HG02884 (cell line): ENCODE measurements at regions not wholly inside any gene's neighbourhood (a gene's known extent, or its start where the extent isn't known, plus 50 kb on each side); places are given as distances from the start of the nearest gene placed in this dataset.

ENCODE experiments used
- ATAC-seq: cut with Tn5 transposase; IDR thresholded peaks from one replicate; pipeline ENCODE4 v1.9.1; 2021; ENCODE audit warnings: mild to moderate bottlenecking, moderate library complexity; ENCODE audit not compliant: unreplicated experiment

- ATAC-seq, result no peak
Observed at GRCh38 chr4:126701756-126702155, 931.0 kb upstream of the INTU start.

GRCh38 chr4:126702747-126703146, 930.0 kb upstream of the INTU start:
- ATAC-seq, result no peak

- ATAC-seq, result no peak
Observed at GRCh38 chr4:126705266-126705665, 927.5 kb upstream of the INTU start.

GRCh38 chr4:126708716-126709115, 924.0 kb upstream of the INTU start:
- ATAC-seq, result no peak

- ATAC-seq, result no peak
Observed at GRCh38 chr4:126710935-126711334, 921.8 kb upstream of the INTU start.

DNA sequence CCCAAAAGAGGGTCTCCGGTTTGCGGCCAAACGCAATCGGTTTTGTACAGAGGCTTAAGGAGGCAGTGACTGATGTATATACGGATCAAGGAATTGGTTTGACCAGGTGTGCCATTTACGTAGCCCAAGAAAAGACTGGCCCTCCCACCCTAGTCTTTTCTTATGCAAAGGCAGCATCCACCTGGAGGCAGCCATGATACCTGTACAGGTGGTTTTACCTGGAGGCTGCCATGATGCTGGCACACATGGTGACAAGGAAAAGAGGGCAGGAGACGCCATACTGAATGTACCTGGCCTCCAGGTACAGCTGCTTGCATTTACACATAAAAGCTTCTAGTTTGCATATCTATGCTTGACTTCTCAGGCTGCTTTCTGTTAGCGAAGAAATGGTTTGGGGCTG, 917.7 kb upstream of the INTU start:
- ATAC-seq, result no peak

DNA sequence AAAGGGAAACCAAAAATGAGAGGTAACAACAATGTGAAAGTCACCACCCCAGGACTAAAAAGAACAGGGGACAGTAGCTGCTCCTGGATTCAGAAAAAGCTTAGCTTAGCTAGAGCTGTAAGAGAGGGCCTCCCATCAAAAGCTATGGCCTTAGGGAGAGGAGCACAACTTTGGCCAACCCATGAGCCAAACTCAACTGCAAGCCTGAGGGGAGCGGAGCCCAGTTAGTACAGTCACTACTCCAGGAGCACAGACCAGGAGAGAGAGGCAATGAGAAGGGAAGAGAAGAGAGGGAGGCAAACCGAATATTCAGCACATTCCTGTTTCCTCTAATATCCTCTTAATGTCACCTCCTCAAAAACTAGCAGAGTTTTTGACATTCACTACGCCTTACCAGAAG, 917.1 kb upstream of the INTU start:
- no peak for ATAC-seq

DNA sequence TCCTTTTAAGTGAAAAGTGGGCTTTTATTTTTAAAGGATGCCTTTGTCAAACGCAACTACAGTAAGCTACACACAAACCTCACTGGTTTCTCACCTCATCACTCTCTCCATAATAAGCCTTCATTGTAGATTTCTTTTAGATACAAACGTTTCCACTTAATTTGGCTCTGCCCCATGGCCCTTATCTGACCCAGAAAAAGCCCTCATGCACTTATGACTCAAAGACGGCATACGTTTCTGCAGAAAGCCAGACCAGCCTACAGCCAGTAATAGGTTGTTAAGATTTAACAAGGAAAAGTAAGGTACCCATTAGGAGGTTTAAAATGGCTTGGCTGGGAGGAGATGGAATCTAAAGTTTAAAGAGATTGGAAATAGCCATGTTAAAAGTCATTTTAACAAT, 914.6 kb upstream of the INTU start:
- no peak for ATAC-seq

GRCh38 chr4:126719852-126720251, 912.9 kb upstream of the INTU start:
- ATAC-seq, result no peak

DNA sequence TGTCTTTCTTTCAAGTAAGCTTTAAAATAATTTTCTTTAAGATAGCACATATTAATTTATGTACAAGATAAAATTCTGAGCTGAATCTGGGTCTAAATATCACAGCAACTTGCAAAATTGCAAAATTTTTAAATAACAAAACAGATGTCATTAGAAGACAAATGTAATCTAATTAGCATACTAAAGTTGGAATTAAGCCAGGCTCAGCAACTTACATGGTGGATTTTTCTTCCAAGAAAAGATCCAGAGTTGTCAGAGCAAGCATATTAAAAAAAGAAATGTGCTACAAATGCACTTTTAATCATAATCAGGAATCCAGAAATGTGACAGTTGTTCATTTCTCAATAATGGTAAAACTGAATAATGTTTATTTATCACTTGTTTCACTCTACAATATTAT, 906.9 kb upstream of the INTU start:
- no peak for ATAC-seq

- no peak for ATAC-seq
Observed at GRCh38 chr4:126727461-126727860, 905.3 kb upstream of the INTU start.

DNA sequence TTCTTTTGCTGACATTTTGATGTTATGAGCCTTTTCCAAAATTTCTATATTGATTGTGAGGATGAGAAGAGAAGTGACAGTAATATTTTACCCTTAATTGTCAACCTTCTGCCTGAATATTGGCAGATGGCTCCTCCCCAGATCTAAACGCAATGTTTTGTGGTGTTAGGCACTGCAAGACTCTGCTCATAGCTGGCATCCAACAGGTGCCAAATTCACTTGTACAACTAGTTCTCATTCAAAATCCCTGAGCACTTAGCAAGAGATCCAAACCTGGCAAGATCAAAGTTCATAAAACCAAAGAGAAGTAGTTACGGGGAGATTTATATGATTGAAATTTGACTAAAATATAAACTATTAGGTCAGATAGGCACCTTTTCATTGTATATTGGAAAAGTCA, 901.7 kb upstream of the INTU start:
- ATAC-seq, result no peak

- ATAC-seq, result no peak
Observed at GRCh38 chr4:126733301-126733700, 899.5 kb upstream of the INTU start.

- no peak for ATAC-seq
Observed at GRCh38 chr4:126734465-126734864, 898.3 kb upstream of the INTU start.

GRCh38 chr4:126735294-126736132, 897.2 kb upstream of the INTU start:
- ATAC-seq, result no peak

- no peak for ATAC-seq
Observed at GRCh38 chr4:126736133-126736518, 896.6 kb upstream of the INTU start.

DNA sequence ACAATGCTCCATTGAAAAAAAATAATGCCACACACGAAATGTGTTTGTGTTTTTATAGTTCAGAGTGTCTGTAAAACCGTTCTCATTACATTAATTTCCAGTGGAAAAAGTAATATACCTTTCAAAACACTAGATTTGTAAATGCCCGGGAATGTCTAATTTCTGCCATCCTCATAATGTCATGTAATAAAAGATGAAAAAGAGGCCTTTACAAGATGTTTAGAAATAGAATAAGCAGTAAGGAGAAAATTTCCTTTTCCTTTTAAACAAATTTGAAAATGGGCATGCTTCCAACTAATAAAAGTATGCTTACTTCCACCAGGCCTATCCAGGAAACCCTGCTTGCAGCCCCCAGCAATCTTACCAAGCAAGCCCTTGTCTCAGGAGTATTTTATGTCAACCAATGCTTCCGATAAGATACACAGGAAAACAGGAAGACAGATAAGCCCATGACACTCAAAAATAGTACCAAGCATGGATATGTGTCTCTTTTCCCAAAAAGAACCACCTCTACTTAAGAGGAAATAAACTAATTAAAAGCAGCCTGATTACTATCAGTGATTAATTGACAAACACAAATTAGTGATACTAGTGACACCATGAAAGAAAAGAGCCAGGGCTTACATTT, 894.7 kb upstream of the INTU start:
- ATAC-seq, result no peak

GRCh38 chr4:126738527-126738923, 894.2 kb upstream of the INTU start:
- no peak for ATAC-seq

DNA sequence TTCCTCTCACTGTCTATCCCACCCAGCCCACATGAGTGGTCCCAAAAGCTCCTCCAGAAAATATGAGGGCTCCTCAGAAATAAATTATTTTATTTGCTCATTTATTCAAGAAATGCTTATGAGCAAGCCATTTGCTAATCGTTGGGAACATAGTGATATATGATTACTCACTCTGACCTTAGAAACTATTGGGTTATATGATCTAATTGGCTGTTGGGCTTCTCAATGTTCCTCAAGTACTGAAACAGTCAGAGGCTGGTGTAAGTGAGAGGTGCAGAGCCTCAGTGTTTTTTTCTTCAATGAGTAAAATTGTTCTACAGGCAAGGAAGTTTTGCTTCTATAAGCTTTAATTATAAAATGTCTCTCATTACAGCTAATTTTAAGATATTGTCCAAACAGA, 893.8 kb upstream of the INTU start:
- no peak for ATAC-seq

DNA sequence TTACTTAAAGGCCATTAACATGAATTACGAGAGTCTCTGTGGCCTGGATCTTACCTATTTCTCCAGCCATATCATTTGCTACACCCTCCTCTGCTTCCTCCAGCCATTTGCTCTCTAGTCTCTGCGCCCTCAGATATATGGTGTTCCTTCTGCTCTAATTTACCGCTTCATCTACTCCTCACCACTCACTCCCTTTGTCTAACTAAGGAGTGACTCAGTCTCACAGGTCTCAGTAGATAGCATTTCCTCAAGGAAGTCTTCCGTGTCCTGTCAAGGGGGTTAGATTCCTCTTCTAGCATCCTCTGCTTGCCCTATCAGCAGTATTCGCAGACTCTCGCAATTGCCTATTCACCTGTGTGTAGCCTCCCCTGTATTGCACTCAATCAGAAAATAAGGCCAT, 892.1 kb upstream of the INTU start:
- no peak for ATAC-seq

DNA sequence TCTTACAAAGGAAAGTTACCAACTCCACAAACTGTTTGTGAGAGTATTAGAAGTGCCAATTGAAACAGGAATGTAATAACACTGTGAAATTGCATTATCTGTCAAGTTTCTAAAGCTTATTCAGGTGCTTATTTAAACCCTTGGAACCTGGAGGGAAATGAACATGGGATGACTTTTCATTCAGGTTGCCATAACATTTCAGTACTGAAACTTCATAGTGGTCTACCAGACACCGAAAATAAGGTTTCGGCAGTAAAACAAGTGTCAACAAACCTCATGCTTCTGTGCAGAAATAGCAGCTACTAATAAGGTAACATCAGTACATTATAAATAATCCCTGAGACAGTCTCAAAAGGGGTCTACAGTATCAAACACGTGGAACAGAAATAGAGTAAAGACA, 890.7 kb upstream of the INTU start:
- no peak for ATAC-seq

GRCh38 chr4:126742885-126743284, 889.9 kb upstream of the INTU start:
- no peak for ATAC-seq

GRCh38 chr4:126748736-126749135, 884.0 kb upstream of the INTU start:
- ATAC-seq, result no peak
